Hepatocyte (in vitro differentiated cells): ENCODE measurements at regions not wholly inside any gene's neighbourhood (a gene's known extent, or its start where the extent isn't known, plus 50 kb on each side); places are given as distances from the start of the nearest gene placed in this dataset.
"Not testable (repeated sequence)": the region's sequence is repeated elsewhere in the genome, so short reads cannot be mapped to it uniquely, and the experiment has no call there.

ENCODE experiments used
- DNase-seq: peaks from one replicate; pipeline ENCODE4 v3.0.0-alpha.2; 2016; ENCODE audit warnings: low spot score
- H2AFZ ChIP-seq: fragments of 200-600 bp; sonication (generic); 2 replicates; pipeline ENCODE4 v1.6.0; 2016; ENCODE audit warnings: antibody characterized with exemption, mild to moderate bottlenecking
- H3K27ac ChIP-seq: fragments of 200-600 bp; sonication (generic); 2 replicates; pipeline ENCODE4 v1.5.1; 2016; ENCODE audit warnings: mild to moderate bottlenecking
- H3K27me3 ChIP-seq: fragments of 200-600 bp; sonication (generic); 2 replicates; pipeline ENCODE4 v1.6.1; 2016
- H3K36me3 ChIP-seq: fragments of 200-600 bp; sonication (generic); replicated peaks from 2 replicates; pipeline ENCODE4 v1.5.1; 2016; ENCODE audit warnings: low read depth; ENCODE audit not compliant: insufficient read depth
- H3K4me1 ChIP-seq: fragments of 200-600 bp; sonication (generic); 2 replicates; pipeline ENCODE4 v1.5.1; 2016; ENCODE audit warnings: mild to moderate bottlenecking, moderate library complexity; ENCODE audit not compliant: insufficient read depth
- H3K4me2 ChIP-seq: fragments of 200-600 bp; sonication (generic); 2 replicates; pipeline ENCODE4 v1.6.0; 2016
- H3K4me3 ChIP-seq: fragments of 200-600 bp; sonication (generic); 2 replicates; pipeline ENCODE4 v1.5.1; 2016; ENCODE audit warnings: mild to moderate bottlenecking
- H3K79me2 ChIP-seq: fragments of 200-600 bp; sonication (generic); 2 replicates; pipeline ENCODE4 v1.6.0; 2017; ENCODE audit warnings: mild to moderate bottlenecking
- H3K9me2 ChIP-seq: fragments of 200-600 bp; sonication (generic); replicated peaks from 2 replicates; pipeline ENCODE4 v1.6.0; 2017; ENCODE audit warnings: mild to moderate bottlenecking; ENCODE audit not compliant: insufficient read depth
- H3K9me3 ChIP-seq: fragments of 200-600 bp; sonication (generic); 2 replicates; pipeline ENCODE4 v1.5.1; 2016; ENCODE audit warnings: low read depth, mild to moderate bottlenecking
- H4K20me1 ChIP-seq: fragments of 200-600 bp; sonication (generic); 2 replicates; pipeline ENCODE4 v1.6.0; 2016; ENCODE audit warnings: mild to moderate bottlenecking; ENCODE audit not compliant: insufficient read depth, poor library complexity, severe bottlenecking
- EZH2 ChIP-seq: fragments of 200-600 bp; sonication (generic); IDR thresholded peaks from 2 replicates; pipeline ENCODE4 v1.6.1; 2016; ENCODE audit warnings: antibody characterized with exemption, mild to moderate bottlenecking, borderline replicate concordance
- EZH2phosphoT487 ChIP-seq: fragments of 200-600 bp; sonication (generic); IDR thresholded peaks from one replicate; pipeline ENCODE4 v1.6.1; 2018; ENCODE audit warnings: antibody characterized with exemption, mild to moderate bottlenecking, low read depth, moderate library complexity; ENCODE audit not compliant: unreplicated experiment, severe bottlenecking
- WGBS: methylation state at CpG from one replicate; pipeline ENCODE4 v1.1.6; 2016; ENCODE audit warnings: low lambda C conversion rate; ENCODE audit errors: missing lambda C conversion rate; 5-methylcytosine and 5-hydroxymethylcytosine counted together
- TF ChIP-seq, protein P1 (sequence below): fragments of 200-600 bp; sonication (generic); IDR thresholded peaks from 2 replicates; pipeline ENCODE4 v1.5.1; 2016; ENCODE audit warnings: antibody characterized with exemption, mild to moderate bottlenecking; ENCODE audit not compliant: poor library complexity

DNA sequence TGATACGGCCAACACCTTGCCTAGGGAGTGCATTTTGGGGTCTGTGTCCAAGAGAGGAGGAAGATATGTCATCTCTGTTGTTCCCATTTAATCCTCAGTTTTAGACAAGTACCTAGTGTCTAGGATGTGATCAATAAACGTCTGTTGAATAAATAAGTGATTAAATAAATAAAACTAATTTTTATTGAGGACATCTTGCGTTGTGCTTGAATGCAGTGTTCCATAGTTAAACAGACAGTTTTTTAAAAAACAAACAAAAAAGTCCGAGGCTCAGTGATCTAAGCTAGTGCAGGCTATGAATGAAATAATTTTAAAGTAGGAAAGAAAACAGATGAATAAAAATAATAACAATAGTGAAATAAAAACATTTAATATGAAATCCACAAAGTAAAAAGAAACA, 283.0 kb upstream of the MAF start:
- Histone ChIP-seq H3K79me2 (no peaks in the 10 kb centered on the region), H3K36me3 (no peaks in the 10 kb centered on the region), H3K27me3 (no peaks in the 10 kb centered on the region), H3K4me2 (no peak overlapping the region), H2AFZ (no peak overlapping the region), H4K20me1 (no peaks in the 10 kb centered on the region), H3K4me3 (no peak overlapping the region), H3K9me2 (no peaks in the 10 kb centered on the region), H3K27ac (no peak overlapping the region), H3K4me1 (no peaks in the 10 kb centered on the region), H3K9me3 (no peaks in the 10 kb centered on the region)
- TF ChIP-seq EZH2 (no peak), EZH2phosphoT487 (no peak)
- TF ChIP-seq, protein P1, sequence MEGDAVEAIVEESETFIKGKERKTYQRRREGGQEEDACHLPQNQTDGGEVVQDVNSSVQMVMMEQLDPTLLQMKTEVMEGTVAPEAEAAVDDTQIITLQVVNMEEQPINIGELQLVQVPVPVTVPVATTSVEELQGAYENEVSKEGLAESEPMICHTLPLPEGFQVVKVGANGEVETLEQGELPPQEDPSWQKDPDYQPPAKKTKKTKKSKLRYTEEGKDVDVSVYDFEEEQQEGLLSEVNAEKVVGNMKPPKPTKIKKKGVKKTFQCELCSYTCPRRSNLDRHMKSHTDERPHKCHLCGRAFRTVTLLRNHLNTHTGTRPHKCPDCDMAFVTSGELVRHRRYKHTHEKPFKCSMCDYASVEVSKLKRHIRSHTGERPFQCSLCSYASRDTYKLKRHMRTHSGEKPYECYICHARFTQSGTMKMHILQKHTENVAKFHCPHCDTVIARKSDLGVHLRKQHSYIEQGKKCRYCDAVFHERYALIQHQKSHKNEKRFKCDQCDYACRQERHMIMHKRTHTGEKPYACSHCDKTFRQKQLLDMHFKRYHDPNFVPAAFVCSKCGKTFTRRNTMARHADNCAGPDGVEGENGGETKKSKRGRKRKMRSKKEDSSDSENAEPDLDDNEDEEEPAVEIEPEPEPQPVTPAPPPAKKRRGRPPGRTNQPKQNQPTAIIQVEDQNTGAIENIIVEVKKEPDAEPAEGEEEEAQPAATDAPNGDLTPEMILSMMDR, result no peak
- WGBS, result 79% methylated on average over 4 of the region's 4 CpGs
- no peak for DNase-seq

DNA sequence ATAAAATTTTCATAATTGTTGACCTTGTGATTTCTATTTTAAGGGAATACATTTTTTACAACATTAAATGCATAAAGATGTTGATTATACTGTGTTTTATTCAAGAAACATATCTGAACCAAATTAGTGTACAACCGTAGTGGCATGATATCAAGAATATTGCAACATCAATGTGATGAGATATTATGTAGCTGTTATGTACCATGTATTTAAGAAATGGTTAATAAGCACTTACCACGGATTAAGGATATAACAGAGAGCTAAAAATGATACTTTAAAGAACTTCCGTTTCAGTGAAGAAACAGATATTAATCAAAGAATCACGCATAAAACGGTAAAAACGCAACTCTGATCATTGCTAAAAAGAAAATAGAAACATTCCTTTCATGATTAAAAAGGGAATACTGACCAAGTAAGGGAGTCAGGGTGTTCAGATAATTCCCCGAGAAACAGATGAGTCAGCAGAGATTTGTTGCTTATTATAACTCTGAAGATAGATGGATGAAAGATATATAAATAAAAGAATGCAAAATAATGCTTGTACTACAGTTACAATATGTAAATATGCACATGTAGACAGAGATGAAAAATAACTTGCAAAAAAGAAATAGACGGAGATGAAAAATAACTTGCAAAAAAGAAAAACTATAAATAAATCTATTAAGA, 281.9 kb upstream of the MAF start:
- Histone ChIP-seq H3K9me2 (no peaks in the 10 kb centered on the region), H3K4me2 (no peak overlapping the region), H4K20me1 (no peaks in the 10 kb centered on the region), H3K9me3 (no peaks in the 10 kb centered on the region), H3K27me3 (no peaks in the 10 kb centered on the region), H3K36me3 (no peaks in the 10 kb centered on the region), H3K4me3 (no peak overlapping the region), H2AFZ (no peak overlapping the region), H3K79me2 (no peaks in the 10 kb centered on the region), H3K4me1 (no peaks in the 10 kb centered on the region), H3K27ac (no peak overlapping the region)
- 88% methylated on average over 8 of the region's 8 CpGs for WGBS
- no peak for DNase-seq
- TF ChIP-seq EZH2 (no peak), EZH2phosphoT487 (no peak)
- TF ChIP-seq, protein P1, result no peak

DNA sequence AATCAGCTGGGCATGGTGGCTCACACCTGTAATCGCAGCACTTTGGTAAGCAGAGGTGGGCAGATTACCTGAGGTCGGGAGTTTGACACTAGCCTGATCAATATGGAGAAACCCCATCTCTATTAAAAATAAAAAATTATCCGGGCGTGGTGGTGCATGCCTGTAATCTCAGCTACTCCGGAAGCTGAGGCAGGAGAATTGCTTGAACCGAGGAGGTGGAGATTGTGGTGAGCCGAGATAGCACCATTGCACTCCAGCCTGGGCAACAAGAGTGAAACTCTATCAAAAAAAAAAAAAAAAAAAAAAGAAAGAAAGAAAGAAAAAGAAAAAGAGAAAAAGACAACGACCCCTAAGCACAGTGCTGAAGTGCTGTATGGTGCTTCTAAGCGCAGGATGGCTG, 280.6 kb upstream of the MAF start:
- H3K27me3 ChIP-seq, H3K79me2 ChIP-seq, H3K9me2 ChIP-seq, H3K4me3 ChIP-seq, H2AFZ ChIP-seq, H3K27ac ChIP-seq, H3K36me3 ChIP-seq, H3K9me3 ChIP-seq, DNase-seq, H3K4me2 ChIP-seq, H3K4me1 ChIP-seq, H4K20me1 ChIP-seq: not testable (repeated sequence)
- WGBS, result 96% methylated on average over 8 of the region's 9 CpGs

DNA sequence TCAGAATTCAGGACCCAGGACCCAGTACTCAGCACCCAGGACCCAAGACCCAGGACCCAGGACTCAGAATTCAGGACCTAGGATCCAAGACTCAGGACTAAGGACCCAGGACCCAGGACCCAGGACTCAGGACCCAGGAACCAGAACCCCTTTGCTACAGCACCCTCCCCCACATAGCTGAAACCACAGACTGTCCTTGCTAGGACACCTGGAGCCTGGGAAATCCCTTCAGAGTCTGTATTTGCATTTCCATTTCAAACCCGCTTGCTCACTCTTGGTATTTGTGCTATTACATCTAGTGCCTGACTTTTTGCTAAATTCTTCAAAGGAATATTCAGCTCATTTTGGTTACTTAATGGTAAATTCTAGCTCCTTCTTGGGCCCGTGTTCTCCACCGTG, 275.8 kb upstream of the MAF start:
- Histone ChIP-seq H3K27me3 (no peaks in the 10 kb centered on the region), H3K79me2 (no peaks in the 10 kb centered on the region), H3K4me1 (no peaks in the 10 kb centered on the region), H3K9me3 (no peaks in the 10 kb centered on the region), H4K20me1 (no peaks in the 10 kb centered on the region), H3K4me3 (no peak overlapping the region), H3K9me2 (no peaks in the 10 kb centered on the region), H3K36me3 (no peaks in the 10 kb centered on the region), H3K4me2 (no peak overlapping the region), H3K27ac (no peak overlapping the region), H2AFZ (no peak overlapping the region)
- WGBS, result 94% methylated on average over 3 of the region's 3 CpGs
- TF ChIP-seq EZH2phosphoT487 (no peak), EZH2 (no peak)
- TF ChIP-seq, protein P1, result no peak
- no peak for DNase-seq
